Astrocyte of the spinal cord (primary cell): ENCODE measurements at regions not wholly inside any gene's neighbourhood (a gene's known extent, or its start where the extent isn't known, plus 50 kb on each side); places are given as distances from the start of the nearest gene placed in this dataset.

ENCODE experiments used
- DNase-seq: peaks from one replicate; pipeline ENCODE4 v3.0.0; 2011; ENCODE audit warnings: low read depth, low spot score
- H3K4me3 ChIP-seq: 2 replicates; pipeline ENCODE4 v1.5.1; 2011; ENCODE audit warnings: low read depth, mild to moderate bottlenecking, low read length, moderate library complexity
- in situ Hi-C: cut with HindIII; loops from 2 replicates; pipeline ENCODE4 v1.10.0; 2017; ENCODE audit warnings: low sequenced_read_pairs
- TF ChIP-seq, protein P1 (sequence below): IDR thresholded peaks from 2 replicates; pipeline ENCODE4 v1.5.1; 2012; ENCODE audit warnings: low read depth, mild to moderate bottlenecking, low read length, inconsistent platforms

DNA sequence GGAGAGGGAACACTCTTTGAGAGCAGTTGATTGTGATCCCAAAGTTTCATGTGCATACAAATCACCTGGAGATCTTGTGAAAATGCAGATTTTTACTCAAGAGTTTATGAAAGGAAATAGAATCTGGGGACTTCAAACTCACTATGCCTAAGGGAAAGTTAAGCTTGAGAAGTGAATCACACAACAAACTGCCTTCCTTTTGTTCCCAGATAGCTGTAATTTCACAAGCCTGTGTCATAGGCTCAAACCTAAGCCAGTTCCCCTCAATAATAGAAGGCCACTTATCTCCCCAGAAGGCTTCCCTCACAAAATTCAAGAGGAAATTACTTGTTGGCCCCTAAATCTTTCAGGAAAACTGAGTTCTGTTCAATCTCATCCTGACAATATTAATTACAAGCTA is 132.8 kb upstream of the MAGEB16 start:
- TF ChIP-seq, protein P1, sequence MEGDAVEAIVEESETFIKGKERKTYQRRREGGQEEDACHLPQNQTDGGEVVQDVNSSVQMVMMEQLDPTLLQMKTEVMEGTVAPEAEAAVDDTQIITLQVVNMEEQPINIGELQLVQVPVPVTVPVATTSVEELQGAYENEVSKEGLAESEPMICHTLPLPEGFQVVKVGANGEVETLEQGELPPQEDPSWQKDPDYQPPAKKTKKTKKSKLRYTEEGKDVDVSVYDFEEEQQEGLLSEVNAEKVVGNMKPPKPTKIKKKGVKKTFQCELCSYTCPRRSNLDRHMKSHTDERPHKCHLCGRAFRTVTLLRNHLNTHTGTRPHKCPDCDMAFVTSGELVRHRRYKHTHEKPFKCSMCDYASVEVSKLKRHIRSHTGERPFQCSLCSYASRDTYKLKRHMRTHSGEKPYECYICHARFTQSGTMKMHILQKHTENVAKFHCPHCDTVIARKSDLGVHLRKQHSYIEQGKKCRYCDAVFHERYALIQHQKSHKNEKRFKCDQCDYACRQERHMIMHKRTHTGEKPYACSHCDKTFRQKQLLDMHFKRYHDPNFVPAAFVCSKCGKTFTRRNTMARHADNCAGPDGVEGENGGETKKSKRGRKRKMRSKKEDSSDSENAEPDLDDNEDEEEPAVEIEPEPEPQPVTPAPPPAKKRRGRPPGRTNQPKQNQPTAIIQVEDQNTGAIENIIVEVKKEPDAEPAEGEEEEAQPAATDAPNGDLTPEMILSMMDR = no peak
- in situ Hi-C loops = no loop called here
- no peak overlapping the region for H3K4me3 ChIP-seq
- DNase-seq = no peak

DNA sequence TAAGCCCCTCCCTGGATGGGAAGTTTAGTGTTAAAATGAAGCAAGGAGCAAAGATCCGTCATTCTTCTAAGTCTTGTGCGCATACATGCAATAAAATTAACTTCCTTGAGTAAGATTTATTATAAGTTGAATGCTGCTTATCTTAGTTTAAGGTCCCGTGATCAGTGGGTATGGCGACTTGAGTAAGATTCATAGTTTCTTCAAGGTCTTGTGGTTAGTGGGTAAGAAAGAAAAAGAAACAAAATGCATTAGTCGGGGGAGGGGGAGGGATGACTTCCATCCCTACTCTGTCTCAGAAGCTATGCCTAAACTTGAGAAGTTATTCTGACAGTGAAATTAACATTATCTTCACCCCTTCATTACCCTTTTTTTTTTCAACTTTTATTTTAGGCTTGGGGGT is 127.3 kb upstream of the MAGEB16 start:
- TF ChIP-seq, protein P1 = no peak
- H3K4me3 ChIP-seq = no peak overlapping the region
- in situ Hi-C loops = no loop called here
- no peak for DNase-seq

DNA sequence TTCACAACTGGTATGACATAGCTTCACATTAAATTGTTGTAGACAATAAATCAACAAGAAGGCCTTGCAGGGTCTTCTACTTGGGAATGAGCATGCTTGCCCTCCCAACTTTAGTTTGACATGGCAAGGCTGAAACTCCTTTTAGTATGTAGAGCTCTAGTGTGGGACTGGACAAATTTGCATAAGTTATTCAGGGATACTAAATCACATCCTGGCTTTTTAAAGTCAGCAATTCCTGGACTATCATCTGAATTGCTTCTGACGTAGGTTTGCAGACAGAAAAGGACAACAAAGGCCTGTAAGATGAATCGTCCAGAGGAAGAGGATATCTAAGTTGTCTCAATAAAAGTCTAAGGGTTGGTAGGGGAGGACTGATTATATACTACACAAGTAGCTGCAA is 123.0 kb upstream of the MAGEB16 start:
- in situ Hi-C loops = no loop called here
- TF ChIP-seq, protein P1 = no peak
- DNase-seq = no peak
- H3K4me3 ChIP-seq = no peak overlapping the region

DNA sequence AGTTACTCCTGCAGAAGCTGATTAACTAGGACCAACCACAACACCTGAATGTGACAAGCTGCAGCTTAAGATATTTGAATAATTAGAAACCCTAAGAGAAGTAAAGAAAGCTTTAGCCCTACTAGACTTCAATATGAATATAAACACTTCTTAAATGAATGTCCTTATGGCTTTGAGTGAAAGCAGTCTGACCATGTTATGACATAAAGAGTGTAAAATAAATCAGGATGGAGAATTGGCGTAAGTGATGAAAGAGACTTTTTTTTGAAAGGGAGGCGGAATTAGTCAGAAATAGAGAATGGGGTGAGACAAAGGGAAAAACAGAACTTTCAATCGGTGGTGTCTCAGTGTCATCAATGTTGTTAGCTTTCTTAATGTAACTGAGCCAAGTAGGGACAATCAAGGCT is 117.2 kb upstream of the MAGEB16 start:
- in situ Hi-C loops = no loop called here
- no peak overlapping the region for H3K4me3 ChIP-seq
- no peak for DNase-seq
- TF ChIP-seq, protein P1 = no peak

DNA sequence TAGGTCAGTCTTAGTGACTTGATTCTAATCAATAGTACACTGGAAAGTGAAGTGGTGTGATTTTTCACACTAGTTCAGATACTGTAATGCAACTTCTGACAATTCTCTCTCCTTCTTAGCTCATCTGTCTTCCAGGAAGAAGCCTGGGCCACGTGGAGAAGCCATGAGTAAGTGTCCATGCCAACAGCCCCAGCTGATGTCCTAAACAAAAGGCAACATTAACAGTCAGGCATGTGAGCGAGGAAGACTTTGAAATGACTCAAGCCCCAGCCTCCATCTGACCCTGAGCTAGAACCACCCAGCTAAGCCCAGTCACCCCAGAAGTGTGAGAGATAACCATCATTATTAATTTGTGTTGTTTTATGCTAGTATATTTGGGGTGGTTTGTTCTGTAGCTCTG is 115.7 kb upstream of the MAGEB16 start:
- no peak overlapping the region for H3K4me3 ChIP-seq
- TF ChIP-seq, protein P1 = no peak
- no peak for DNase-seq
- in situ Hi-C loops = no loop called here

GRCh38 chrX:35696760-35697234 is 101.3 kb upstream of the MAGEB16 start:
- TF ChIP-seq, protein P1 = no peak
- no peak overlapping the region for H3K4me3 ChIP-seq
- DNase-seq = no peak
- in situ Hi-C loops = no loop called here

DNA sequence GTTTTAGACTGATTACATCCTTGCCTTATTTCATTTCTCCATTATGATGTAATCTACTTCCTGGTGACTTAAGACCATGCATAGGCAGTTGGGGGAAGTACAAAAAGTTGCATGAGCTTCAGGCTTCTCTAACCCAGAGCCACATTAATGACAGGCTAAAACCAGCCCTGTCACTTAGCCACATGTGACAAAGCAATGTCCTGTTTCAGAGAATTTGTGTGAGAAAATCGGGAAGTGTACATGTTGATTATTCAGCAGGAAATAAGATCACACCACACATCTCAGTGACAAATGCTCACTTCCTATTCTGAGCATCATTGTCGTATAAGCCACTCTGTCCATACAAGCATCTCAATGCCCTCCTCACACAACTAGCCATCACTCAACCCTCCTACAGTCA is 98.5 kb upstream of the MAGEB16 start:
- TF ChIP-seq, protein P1 = no peak
- in situ Hi-C loops = no loop called here
- H3K4me3 ChIP-seq = no peak overlapping the region
- no peak for DNase-seq
